Left renal pelvis (tissue), 4 donors: ENCODE measurements at regions not wholly inside any gene's neighbourhood (a gene's known extent, or its start where the extent isn't known, plus 50 kb on each side); places are given as distances from the start of the nearest gene placed in this dataset.
"Not testable (repeated sequence)": the region's sequence is repeated elsewhere in the genome, so short reads cannot be mapped to it uniquely, and the experiment has no call there.

Experiments
- DNase-seq, 4 donors: peaks; one replicate each; pipeline ENCODE4 v3.0.0-alpha.2; 2013; ENCODE audit warnings: low read depth in 4 of 4, low spot score in 3 of 4

DNA sequence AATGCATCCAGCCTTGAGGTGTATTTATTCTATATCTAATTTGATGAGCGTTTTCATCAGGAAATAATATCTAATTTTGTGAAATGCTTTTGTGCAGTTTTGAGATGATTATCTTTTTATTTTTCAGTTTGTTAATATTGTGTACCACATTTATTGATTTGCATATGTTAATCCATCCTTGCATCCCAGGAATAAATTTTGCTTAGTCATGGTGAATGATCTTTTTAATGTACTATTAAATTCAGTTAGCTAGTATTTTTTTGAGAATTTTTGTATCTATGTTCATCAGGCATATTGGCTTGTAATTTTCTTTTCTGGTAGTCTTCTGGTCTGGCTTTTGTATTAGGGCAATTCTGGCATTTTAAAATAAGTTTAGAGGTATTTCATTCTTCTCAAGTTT, 697.5 kb upstream of the ADGRL4 start:
- no peak for DNase-seq

DNA sequence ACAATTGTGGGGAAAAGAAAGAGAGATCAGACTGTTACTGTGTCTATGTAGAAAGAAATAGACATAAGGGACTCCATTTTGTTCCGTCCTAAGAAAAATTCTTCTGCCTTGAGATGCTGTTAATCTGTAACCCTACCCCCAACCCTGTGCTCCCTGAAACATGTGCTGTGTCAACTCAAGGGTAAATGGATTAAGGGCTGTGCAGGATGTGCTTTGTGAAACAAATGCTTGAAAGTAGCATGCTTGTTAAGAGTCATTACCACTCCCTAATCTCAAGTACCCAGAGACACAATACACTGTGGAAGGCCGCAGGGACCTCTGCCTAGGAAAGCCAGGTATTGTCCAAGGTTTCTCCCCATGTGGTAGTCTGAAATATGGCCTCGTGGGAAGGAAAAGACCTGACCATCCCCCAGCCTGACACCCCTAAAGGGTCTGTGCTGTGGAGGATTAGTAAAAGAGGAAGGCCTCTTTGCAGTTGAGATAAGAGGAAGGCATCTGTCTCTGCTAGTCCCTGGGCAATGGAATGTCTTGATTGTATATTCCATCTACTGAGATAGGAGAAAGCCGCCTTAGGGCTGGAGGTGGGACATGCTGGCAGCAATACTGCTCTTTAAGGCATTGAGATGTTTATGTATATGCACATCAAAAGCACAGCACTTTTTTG, 695.9 kb upstream of the ADGRL4 start:
- not testable (repeated sequence) for DNase-seq

- peak in 2 of 4 donors; percentile 7 to 8 for DNase-seq
Observed at GRCh38 chr1:79695138-79695537, 688.6 kb upstream of the ADGRL4 start.

DNA sequence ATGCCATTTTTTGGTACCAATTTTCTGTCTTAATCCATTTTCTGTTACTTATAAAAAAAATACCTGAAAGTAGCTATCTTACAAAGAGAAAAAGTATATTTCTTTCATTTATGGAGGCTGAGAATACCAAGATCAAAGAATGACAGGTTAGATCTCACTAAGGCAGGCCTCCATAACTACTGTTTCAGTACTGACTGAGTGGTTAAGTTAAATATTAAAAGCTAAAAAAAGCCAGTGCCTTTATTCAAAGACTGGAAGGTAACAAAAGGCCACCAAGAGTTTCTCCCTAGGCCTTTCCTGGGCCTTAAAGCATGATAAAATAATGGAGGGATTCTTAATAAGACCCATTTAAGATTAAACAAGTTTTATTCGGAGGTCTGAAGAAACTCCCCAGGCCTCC, 687.7 kb upstream of the ADGRL4 start:
- DNase-seq = no peak

GRCh38 chr1:79693441-79694114, 687.0 kb upstream of the ADGRL4 start:
- no peak for DNase-seq

DNA sequence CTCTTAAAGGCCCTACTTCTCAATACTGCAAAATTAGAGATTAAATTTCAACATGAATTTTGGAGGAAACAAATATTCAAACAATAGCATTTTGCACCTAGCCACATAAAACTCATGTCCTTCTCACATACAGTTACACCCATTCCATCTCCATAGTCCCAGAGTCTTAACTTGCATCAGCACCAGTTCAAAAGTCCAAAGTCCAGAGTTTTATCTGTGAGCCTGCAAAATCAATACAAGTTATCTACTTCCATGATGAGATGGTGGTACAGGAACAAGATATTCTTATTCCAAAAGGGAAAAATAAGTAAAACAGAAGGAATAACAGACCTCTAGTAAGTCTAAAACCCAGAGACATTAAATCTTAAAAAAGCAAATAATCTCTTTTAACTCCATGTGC, 686.0 kb upstream of the ADGRL4 start:
- no peak for DNase-seq

DNA sequence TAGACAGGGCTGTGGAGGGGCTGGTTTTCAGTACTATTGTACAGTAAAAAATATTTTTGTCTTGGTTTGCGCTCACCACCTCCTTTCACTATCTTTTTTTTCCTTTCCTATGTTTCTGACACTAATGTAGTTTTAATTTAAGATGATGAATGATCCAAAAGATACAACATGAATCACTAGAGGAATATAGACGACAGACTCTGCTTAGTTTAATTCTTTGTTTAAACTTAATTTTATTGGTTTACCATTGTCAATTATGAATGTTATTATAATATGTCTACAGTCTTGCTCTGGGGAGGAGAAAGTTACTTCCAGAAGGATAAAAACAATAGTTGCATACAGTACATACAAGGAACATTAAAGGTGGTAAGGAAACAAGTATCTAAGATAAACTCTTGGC, 682.4 kb upstream of the ADGRL4 start:
- no peak for DNase-seq

DNA sequence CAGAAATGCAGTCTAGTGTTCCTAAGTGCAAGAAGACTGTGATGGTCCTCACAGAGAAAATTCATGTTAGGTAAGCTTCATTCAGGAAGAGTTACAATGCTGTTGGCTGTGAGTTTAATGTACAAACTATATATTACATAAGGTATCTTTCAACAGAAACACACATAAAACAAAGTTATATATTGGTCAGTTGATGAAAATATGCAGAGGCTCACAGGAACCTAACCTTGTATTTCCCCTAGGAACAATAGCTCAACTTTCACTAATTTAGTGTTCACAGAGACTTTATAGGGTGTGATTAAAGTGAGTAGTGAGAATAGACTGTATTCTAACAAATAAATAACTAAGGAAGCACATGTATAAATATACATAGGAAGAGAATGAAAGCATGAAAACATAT, 676.9 kb upstream of the ADGRL4 start:
- no peak for DNase-seq

GRCh38 chr1:79682478-79682877, 675.9 kb upstream of the ADGRL4 start:
- DNase-seq = no peak

GRCh38 chr1:79681382-79681781, 674.9 kb upstream of the ADGRL4 start:
- DNase-seq = no peak

GRCh38 chr1:79679916-79680315, 673.4 kb upstream of the ADGRL4 start:
- DNase-seq = no peak

- DNase-seq = no peak
Observed at GRCh38 chr1:79667848-79668696, 661.5 kb upstream of the ADGRL4 start.

DNA sequence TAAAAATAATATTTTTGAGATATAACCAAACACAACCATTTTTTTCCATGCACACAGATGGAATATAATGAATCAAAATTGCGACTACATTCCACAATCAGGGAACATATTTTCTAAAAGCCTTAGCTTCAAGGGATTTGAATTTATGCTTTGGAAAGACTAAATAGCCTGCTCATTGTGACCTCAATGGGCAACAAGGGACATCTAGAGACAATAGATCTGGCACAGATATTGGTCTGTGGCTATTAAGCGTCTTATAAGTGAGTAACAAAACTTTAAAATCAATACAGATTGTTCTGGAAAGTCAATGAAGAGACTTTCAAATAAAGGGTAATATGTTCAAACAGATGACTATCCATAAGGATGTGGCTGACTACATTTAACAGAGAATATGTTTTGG, 660.6 kb upstream of the ADGRL4 start:
- DNase-seq = no peak

GRCh38 chr1:79663916-79664315, 657.4 kb upstream of the ADGRL4 start:
- no peak for DNase-seq

DNA sequence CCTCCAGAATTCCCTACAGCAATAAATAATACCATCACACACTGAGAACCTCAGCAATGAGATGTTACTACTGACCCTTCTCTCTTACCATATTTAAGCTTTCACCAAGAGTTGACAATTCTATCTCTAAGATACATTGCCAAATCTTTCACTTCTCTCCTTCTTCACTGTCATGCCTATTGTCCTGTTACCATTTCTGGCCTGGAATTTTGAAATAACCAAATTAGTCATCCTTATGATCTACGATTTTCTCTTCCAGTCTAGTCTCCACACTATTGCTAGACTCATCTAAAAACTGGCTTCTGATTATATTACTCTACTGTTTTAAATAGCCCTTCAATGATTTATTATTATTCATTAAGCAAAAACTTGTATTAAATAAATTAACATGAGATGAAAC, 656.1 kb upstream of the ADGRL4 start:
- DNase-seq = no peak

DNA sequence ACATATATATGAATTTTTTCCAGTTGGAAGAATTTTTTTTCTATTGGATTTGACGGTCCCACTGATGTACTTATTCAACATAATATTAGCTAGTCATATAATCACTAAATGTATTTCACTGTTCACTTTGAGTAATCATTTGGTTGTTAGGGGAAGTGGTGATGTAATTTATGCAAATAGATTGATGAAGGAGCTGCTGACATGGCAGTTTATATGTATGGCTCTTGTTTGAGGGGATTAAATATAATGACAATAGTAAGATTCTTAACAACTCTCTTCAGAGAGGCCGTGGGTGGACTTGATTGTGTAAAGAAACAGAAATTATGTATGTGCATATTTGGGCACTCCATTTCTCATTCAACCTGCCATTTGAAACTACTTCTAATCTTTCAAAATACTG, 653.6 kb upstream of the ADGRL4 start:
- no peak for DNase-seq

DNA sequence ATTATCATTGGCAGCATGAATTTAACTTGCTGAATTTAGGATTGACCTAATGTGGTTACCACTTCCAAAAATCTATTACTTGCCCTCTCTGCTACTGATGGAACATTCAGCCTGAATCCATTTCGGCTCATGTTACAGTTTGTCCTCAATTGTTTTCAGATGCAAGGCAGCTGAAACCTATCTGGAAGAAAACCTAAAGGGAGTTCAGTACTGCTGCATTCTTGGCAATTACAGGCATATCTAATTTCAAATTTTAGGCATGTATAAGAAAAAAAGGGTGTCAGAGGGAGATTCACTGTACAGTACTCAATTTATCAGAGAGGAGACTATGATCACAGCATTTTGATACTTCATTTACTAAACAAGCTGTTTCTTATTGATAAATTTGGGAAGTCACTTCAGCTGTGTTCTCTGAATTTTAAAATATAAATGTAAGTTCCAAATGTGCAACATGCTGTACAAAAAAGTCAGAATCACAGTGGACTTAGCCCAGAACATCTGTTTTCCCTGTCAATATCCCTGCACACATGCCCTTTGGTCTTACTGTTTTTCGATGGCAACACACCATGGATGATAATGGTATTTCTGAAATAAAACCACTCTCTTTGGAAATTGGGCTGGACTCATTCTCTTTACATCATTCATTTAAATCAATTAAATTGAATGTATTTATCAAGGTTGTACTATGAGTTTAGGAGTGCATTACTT, 651.6 kb upstream of the ADGRL4 start:
- DNase-seq = peak in 2 of 4 donors; percentile 2 to 3

GRCh38 chr1:79655876-79656275, 649.3 kb upstream of the ADGRL4 start:
- no peak for DNase-seq

DNA sequence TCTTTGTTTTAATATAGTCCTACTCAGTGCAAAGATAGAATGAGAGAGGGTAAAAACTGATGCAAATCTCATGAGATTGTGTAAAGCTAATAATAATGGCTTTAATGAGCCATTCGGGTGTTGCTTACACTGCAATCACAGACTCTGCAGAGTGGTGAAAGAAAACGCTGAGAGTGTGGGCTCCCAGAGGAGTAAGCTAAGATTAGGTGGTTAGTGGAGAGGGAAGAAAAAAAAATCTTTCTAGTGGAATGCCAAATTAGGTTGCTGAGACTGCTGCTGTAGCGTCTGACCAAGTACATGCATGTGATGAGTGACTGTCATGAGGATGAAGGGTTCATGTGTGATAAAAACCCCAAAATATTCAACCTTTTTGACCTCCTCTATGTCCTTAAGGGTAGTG, 645.9 kb upstream of the ADGRL4 start:
- DNase-seq = no peak

DNA sequence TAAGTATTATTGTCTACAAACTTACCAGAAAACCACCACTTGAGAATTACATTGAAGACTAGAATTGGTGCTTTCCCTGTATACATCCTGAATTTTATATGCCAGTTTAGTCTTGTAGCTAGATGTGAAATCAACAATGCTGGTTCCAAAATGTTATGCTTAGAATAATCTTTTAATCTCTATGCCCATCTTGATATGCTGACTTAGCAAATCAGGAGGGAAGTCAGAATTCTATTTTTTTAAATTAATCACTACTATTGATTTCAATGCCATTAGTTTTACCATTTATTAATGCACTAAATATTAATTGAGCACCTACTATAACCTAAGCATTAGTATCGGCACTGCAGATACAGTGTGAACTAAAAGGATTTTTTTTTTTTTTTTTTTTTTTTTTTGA, 641.6 kb upstream of the ADGRL4 start:
- no peak for DNase-seq

DNA sequence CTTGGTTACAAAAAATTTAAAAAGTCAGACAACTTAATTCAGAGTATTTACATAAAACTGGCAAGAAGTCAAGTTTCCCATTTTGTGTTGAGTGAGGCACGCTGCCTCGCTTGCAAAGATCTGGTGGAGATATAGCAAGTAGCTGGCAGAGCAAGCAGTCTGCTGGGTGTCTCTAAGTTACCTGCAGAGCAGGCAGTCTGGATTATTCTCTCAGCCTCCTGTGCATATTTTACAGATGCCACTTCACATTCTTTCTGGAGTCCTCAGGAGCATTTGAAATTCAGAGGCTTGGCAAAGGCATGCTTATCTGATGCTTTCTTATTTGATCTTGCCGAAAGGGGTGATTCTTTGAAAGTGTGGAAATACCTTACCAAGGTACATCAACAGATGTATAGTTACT, 640.4 kb upstream of the ADGRL4 start:
- DNase-seq = no peak
